Type B pancreatic cell (in vitro differentiated cells): ENCODE measurements at regions not wholly inside any gene's neighbourhood (a gene's known extent, or its start where the extent isn't known, plus 50 kb on each side); places are given as distances from the start of the nearest gene placed in this dataset.

ENCODE experiments used
- DNase-seq: peaks from one replicate; pipeline ENCODE4 v3.0.0; 2021; ENCODE audit warnings: mixed read lengths; ENCODE audit not compliant: unreplicated experiment; ENCODE audit errors: extremely low spot score
- H3K27ac Mint-ChIP-seq: 2 replicates; pipeline ENCODE4 v1.8.0; 2021; ENCODE audit warnings: mild to moderate bottlenecking, mixed read lengths
- H3K27me3 Mint-ChIP-seq: 2 replicates; pipeline ENCODE4 v1.8.0; 2021; ENCODE audit warnings: mixed read lengths
- H3K36me3 Mint-ChIP-seq: 2 replicates; pipeline ENCODE4 v1.8.0; 2021; ENCODE audit warnings: mixed read lengths
- H3K4me1 Mint-ChIP-seq: one replicate; pipeline ENCODE4 v1.8.0; 2021; ENCODE audit warnings: mixed read lengths; ENCODE audit not compliant: unreplicated experiment
- H3K4me3 Mint-ChIP-seq: 2 replicates; pipeline ENCODE4 v1.8.0; 2021; ENCODE audit warnings: mild to moderate bottlenecking, mixed read lengths
- H3K9me3 Mint-ChIP-seq: 2 replicates; pipeline ENCODE4 v1.8.0; 2021; ENCODE audit warnings: mixed read lengths
- CTCF ChIP-seq: fragments of 200-600 bp; sonication (generic); conservative IDR thresholded peaks from 2 replicates; pipeline ENCODE4 v1.5.0; 2021; ENCODE audit warnings: antibody characterized with exemption, mild to moderate bottlenecking

GRCh38 chr6:147825848-147826247, 317.4 kb downstream of the SAMD5 start:
- DNase-seq: no peak
- no peak for TF ChIP-seq CTCF
- H3K4me1 Mint-ChIP-seq: peaks cover 5% of the 10 kb centered on the region
- no peaks in the 10 kb centered on the region for H3K27me3 Mint-ChIP-seq
- H3K4me3 Mint-ChIP-seq: no peak overlapping the region
- H3K36me3 Mint-ChIP-seq: no peaks in the 10 kb centered on the region
- H3K9me3 Mint-ChIP-seq: no peaks in the 10 kb centered on the region
- no peak overlapping the region for H3K27ac Mint-ChIP-seq

- no peaks in the 10 kb centered on the region for H3K9me3 Mint-ChIP-seq
- no peak overlapping the region for H3K4me3 Mint-ChIP-seq
- no peak for DNase-seq
- no peak for TF ChIP-seq CTCF
- no peaks in the 10 kb centered on the region for H3K27me3 Mint-ChIP-seq
- no peak overlapping the region for H3K27ac Mint-ChIP-seq
- H3K36me3 Mint-ChIP-seq: no peaks in the 10 kb centered on the region
- peaks cover 5% of the 10 kb centered on the region for H3K4me1 Mint-ChIP-seq
Observed at GRCh38 chr6:147826698-147827097, 318.2 kb downstream of the SAMD5 start.

GRCh38 chr6:147829418-147829817, 320.9 kb downstream of the SAMD5 start:
- H3K9me3 Mint-ChIP-seq: no peaks in the 10 kb centered on the region
- H3K4me3 Mint-ChIP-seq: no peak overlapping the region
- no peaks in the 10 kb centered on the region for H3K36me3 Mint-ChIP-seq
- no peak overlapping the region for H3K27ac Mint-ChIP-seq
- H3K27me3 Mint-ChIP-seq: no peaks in the 10 kb centered on the region
- peaks cover 5% of the 10 kb centered on the region for H3K4me1 Mint-ChIP-seq
- TF ChIP-seq CTCF: no peak
- no peak for DNase-seq

- TF ChIP-seq CTCF: no peak
- H3K36me3 Mint-ChIP-seq: no peaks in the 10 kb centered on the region
- no peaks in the 10 kb centered on the region for H3K9me3 Mint-ChIP-seq
- no peaks in the 10 kb centered on the region for H3K27me3 Mint-ChIP-seq
- no peak overlapping the region for H3K27ac Mint-ChIP-seq
- peaks cover 5% of the 10 kb centered on the region for H3K4me1 Mint-ChIP-seq
- no peak for DNase-seq
- no peak overlapping the region for H3K4me3 Mint-ChIP-seq
Observed at GRCh38 chr6:147829835-147830234, 321.3 kb downstream of the SAMD5 start.

GRCh38 chr6:147831356-147831755, 322.9 kb downstream of the SAMD5 start:
- Mint-ChIP-seq H3K27me3 (no peaks in the 10 kb centered on the region), H3K27ac (no peak overlapping the region), H3K36me3 (peaks cover 5% of the 10 kb centered on the region), H3K9me3 (no peaks in the 10 kb centered on the region), H3K4me1 (peaks cover 5% of the 10 kb centered on the region), H3K4me3 (no peak overlapping the region)
- no peak for TF ChIP-seq CTCF
- DNase-seq: no peak

- H3K27ac Mint-ChIP-seq: no peak overlapping the region
- no peak for DNase-seq
- H3K9me3 Mint-ChIP-seq: no peaks in the 10 kb centered on the region
- H3K4me1 Mint-ChIP-seq: peaks cover 5% of the 10 kb centered on the region
- TF ChIP-seq CTCF: no peak
- peaks cover 5% of the 10 kb centered on the region for H3K36me3 Mint-ChIP-seq
- H3K27me3 Mint-ChIP-seq: no peaks in the 10 kb centered on the region
- no peak overlapping the region for H3K4me3 Mint-ChIP-seq
Observed at GRCh38 chr6:147833607-147834006, 325.1 kb downstream of the SAMD5 start.
